SK-N-SH (cell line): ENCODE measurements at regions not wholly inside any gene's neighbourhood (a gene's known extent, or its start where the extent isn't known, plus 50 kb on each side); places are given as distances from the start of the nearest gene placed in this dataset.
"Not testable (repeated sequence)": the region's sequence is repeated elsewhere in the genome, so short reads cannot be mapped to it uniquely, and the experiment has no call there.

Experiments used
- CTCF ChIA-PET: fragments of 300-600, 350-600 bp; formaldehyde crosslinking; extraction: SDS; loops from one replicate; lab custom pipeline; 2021; lab: Yijun Ruan, JAX
- POLR2A ChIA-PET: fragments of 350-600 bp; sonication (Branson Sonifier 250); formaldehyde crosslinking; extraction: SDS; loops from one replicate; lab custom pipeline; 2020; ENCODE audit warnings: antibody characterized with exemption, inconsistent platforms; lab: Yijun Ruan, JAX
- DNase-seq: peaks from one replicate; pipeline ENCODE4 v3.0.0; 2012
- H2AFZ ChIP-seq: fragments of 200-600 bp; sonication (generic); 2 replicates; pipeline ENCODE4 v1.8.1; 2016; ENCODE audit warnings: antibody characterized with exemption, mild to moderate bottlenecking, low read depth
- H3F3A ChIP-seq: fragments of 200-600 bp; sonication (generic); replicated peaks from 2 replicates; pipeline ENCODE3; 2016; ENCODE audit warnings: antibody characterized with exemption, mild to moderate bottlenecking; ENCODE audit not compliant: insufficient read depth
- H3K27ac ChIP-seq, 2 experiments: fragments of 200-500 bp in 1 of 2; fragments of 200-600 bp in 1 of 2; sonication (Bioruptor generic) in 1 of 2; sonication (generic), shearing (Covaris generic) in 1 of 2; 2 replicates each; pipeline versions ENCODE4 v1.5.1 to v1.6.1; 2014 to 2016; ENCODE audit warnings: low read depth in 2 of 2, inconsistent platforms in 1 of 2, low read length in 1 of 2, mild to moderate bottlenecking in 1 of 2, mixed read lengths in 1 of 2
- H3K27me3 ChIP-seq: fragments of 200-600 bp; sonication (generic), shearing (Covaris generic); 2 replicates; pipeline ENCODE4 v1.6.1; 2016; ENCODE audit warnings: mixed run types; ENCODE audit not compliant: insufficient read depth
- H3K36me3 ChIP-seq, 2 experiments: fragments of 200-500 bp in 1 of 2; fragments of 200-600 bp in 1 of 2; sonication (Bioruptor generic) in 1 of 2; sonication (generic) in 1 of 2; replicated peaks in 1 of 2; 2 replicates each; pipeline versions ENCODE3 to v1.5.1; 2014 to 2016; ENCODE audit warnings: low read length in 1 of 2, mild to moderate bottlenecking in 1 of 2; ENCODE audit not compliant: insufficient read depth in 2 of 2, control insufficient read depth in 1 of 2
- H3K4me1 ChIP-seq, 2 experiments: fragments of 200-500 bp in 1 of 2; fragments of 200-600 bp in 1 of 2; sonication (Bioruptor generic) in 1 of 2; sonication (generic), shearing (Covaris generic) in 1 of 2; 2 replicates each; pipeline versions ENCODE4 v1.5.1 to v1.6.1; 2014 to 2016; ENCODE audit warnings: low read depth in 1 of 2, low read length in 1 of 2, mixed run types in 1 of 2; ENCODE audit not compliant: insufficient read depth in 2 of 2, control insufficient read depth in 1 of 2
- H3K4me2 ChIP-seq: fragments of 200-600 bp; sonication (generic), shearing (Covaris generic); 2 replicates; pipeline ENCODE4 v1.6.1; 2017; ENCODE audit warnings: mixed run types
- H3K4me3 ChIP-seq, 2 experiments: fragments of 200-500 bp in 1 of 2; fragments of 200-600 bp in 1 of 2; sonication (Bioruptor generic) in 1 of 2; sonication (generic), shearing (Covaris generic) in 1 of 2; 2 replicates each; pipeline versions ENCODE4 v1.5.1 to v1.8.1; 2014 to 2016; ENCODE audit warnings: low read depth in 2 of 2, inconsistent platforms in 1 of 2, low read length in 1 of 2, mild to moderate bottlenecking in 1 of 2, mixed read lengths in 1 of 2, moderate library complexity in 1 of 2
- H3K79me2 ChIP-seq: fragments of 200-600 bp; sonication (generic); 2 replicates; pipeline ENCODE4 v1.8.1; 2017; ENCODE audit warnings: mild to moderate bottlenecking; ENCODE audit not compliant: insufficient read depth
- H3K9ac ChIP-seq: fragments of 200-600 bp; sonication (generic); 2 replicates; pipeline ENCODE4 v1.6.1; 2017; ENCODE audit warnings: mixed run types
- H3K9me2 ChIP-seq: fragments of 200-600 bp; sonication (generic); 2 replicates; pipeline ENCODE4 v1.6.1; 2017; ENCODE audit warnings: mixed run types
- H3K9me3 ChIP-seq: fragments of 200-600 bp; sonication (generic); 2 replicates; pipeline ENCODE4 v1.6.1; 2017; ENCODE audit warnings: mixed run types, mild to moderate bottlenecking, moderate library complexity
- H4K20me1 ChIP-seq: fragments of 200-600 bp; sonication (generic); 2 replicates; pipeline ENCODE4 v1.6.1; 2017; ENCODE audit warnings: mild to moderate bottlenecking, mixed run types; ENCODE audit not compliant: insufficient read depth
- ELF1 ChIP-seq: IDR thresholded peaks from 2 replicates; pipeline ENCODE4 v1.4.0; 2012
- FOXJ3 ChIP-seq: sonication (generic); formaldehyde crosslinking; IDR thresholded peaks from 2 replicates; pipeline ENCODE4 v1.5.1; 2020; ENCODE audit warnings: mild to moderate bottlenecking, missing genetic modification reagents
- GABPA ChIP-seq: IDR thresholded peaks from 2 replicates; pipeline ENCODE4 v1.4.0; 2012; ENCODE audit warnings: low read depth, mild to moderate bottlenecking
- IRF3 ChIP-seq: fragments of 150-350 bp; IDR thresholded peaks from 2 replicates; pipeline ENCODE4 v1.6.1; 2016; ENCODE audit warnings: mild to moderate bottlenecking, low read depth, low read length
- MAX ChIP-seq: IDR thresholded peaks from 2 replicates; pipeline ENCODE4 v1.4.0; 2012; ENCODE audit warnings: low read depth
- NRF1 ChIP-seq: IDR thresholded peaks from 2 replicates; pipeline ENCODE4 v1.6.1; 2012; ENCODE audit warnings: low read depth, mild to moderate bottlenecking, low read length
- POLR2AphosphoS5 ChIP-seq: IDR thresholded peaks from 2 replicates; pipeline ENCODE4 v1.6.1; 2012; ENCODE audit warnings: low read depth, low read length
- RAD21 ChIP-seq: IDR thresholded peaks from 2 replicates; pipeline ENCODE4 v1.6.1; 2012; ENCODE audit warnings: mild to moderate bottlenecking, low read length
- RCOR1 ChIP-seq: fragments of 150-350 bp; IDR thresholded peaks from 2 replicates; pipeline ENCODE4 v1.6.1; 2017; ENCODE audit warnings: antibody characterized with exemption, low read length
- RXRA ChIP-seq: IDR thresholded peaks from 2 replicates; pipeline ENCODE4 v1.4.0; 2012; ENCODE audit warnings: low read depth, mild to moderate bottlenecking, borderline replicate concordance
- SIN3A ChIP-seq: IDR thresholded peaks from 2 replicates; pipeline ENCODE4 v1.6.1; 2012; ENCODE audit warnings: low read depth, mild to moderate bottlenecking, low read length, moderate library complexity, borderline replicate concordance
- TAF1 ChIP-seq: IDR thresholded peaks from 2 replicates; pipeline ENCODE4 v1.6.1; 2012; ENCODE audit warnings: low read depth, mild to moderate bottlenecking, low read length, moderate library complexity, borderline replicate concordance
- TCF12 ChIP-seq: IDR thresholded peaks from 2 replicates; pipeline ENCODE4 v1.4.0; 2012
- YY1 ChIP-seq: IDR thresholded peaks from 2 replicates; pipeline ENCODE4 v1.4.0; 2012; ENCODE audit warnings: low read depth, mild to moderate bottlenecking
- ZBTB33 ChIP-seq: IDR thresholded peaks from 2 replicates; pipeline ENCODE4 v1.4.0; 2012; ENCODE audit warnings: low read depth, borderline replicate concordance
- WGBS: methylation state at CpG from one replicate; pipeline ENCODE4 v1.1.6; 2017; ENCODE audit warnings: low lambda C conversion rate; 5-methylcytosine and 5-hydroxymethylcytosine counted together

- Histone ChIP-seq H3K9me2 (no peaks in the 10 kb centered on the region), H3F3A (no peaks in the 10 kb centered on the region), H3K27ac (no peak overlapping the region), H2AFZ (peak overlapping the region; percentile 30; the same call in 1 of the 2 replicates), H3K79me2 (no peaks in the 10 kb centered on the region), H3K4me3 (no peak overlapping the region), H3K9me3 (no peaks in the 10 kb centered on the region), H3K36me3 (no peaks in the 10 kb centered on the region), H4K20me1 (no peaks in the 10 kb centered on the region), H3K4me2 (no peak overlapping the region), H3K9ac (no peak overlapping the region), H3K4me1 (peaks cover 0 to 3% of the 10 kb centered on the region in 2 experiments; a peak in 1 of 4 replicates), H3K27me3 (no peaks in the 10 kb centered on the region; the same call in 1 of the 2 replicates)
- DNase-seq, result no peak
- no peak for TF ChIP-seq IRF3
- TF ChIP-seq RCOR1, result no peak
- no peak for TF ChIP-seq ZBTB33
- TF ChIP-seq POLR2AphosphoS5, result no peak
- TF ChIP-seq GABPA, result no peak
- no peak for TF ChIP-seq MAX
- TF ChIP-seq RXRA, result no peak
- TF ChIP-seq RAD21, result no peak
- TF ChIP-seq FOXJ3 (CRISPR knock-in tag), result no peak
- TF ChIP-seq TAF1, result no peak
- no peak for TF ChIP-seq NRF1
- no peak for TF ChIP-seq SIN3A
- no peak for TF ChIP-seq YY1
- TF ChIP-seq ELF1, result no peak
- TF ChIP-seq TCF12, result no peak
- ChIA-PET CTCF (no interaction called here), POLR2A (no interaction called here)
Measured at GRCh38 chr3:144491333-144491732, 519.7 kb downstream of the DIPK2A start.

- DNase-seq, H3K4me3 ChIP-seq, H3K36me3 ChIP-seq, H3K27ac ChIP-seq, H3K9me3 ChIP-seq, H4K20me1 ChIP-seq, H3K79me2 ChIP-seq, H3K4me2 ChIP-seq, H3K9ac ChIP-seq, CTCF ChIA-PET, H3K27me3 ChIP-seq, H3K9me2 ChIP-seq, H2AFZ ChIP-seq, H3K4me1 ChIP-seq, H3F3A ChIP-seq, POLR2A ChIA-PET: not testable (repeated sequence)
- 32% methylated on average over 20 of the region's 20 CpGs for WGBS
Measured at GRCh38 chr3:144494651-144495050, 523.0 kb downstream of the DIPK2A start.
